ENCODE measurements at regions not wholly inside any gene's neighbourhood (a gene's known extent, or its start where the extent isn't known, plus 50 kb on each side); places are given as distances from the start of the nearest gene placed in this dataset.

DNA sequence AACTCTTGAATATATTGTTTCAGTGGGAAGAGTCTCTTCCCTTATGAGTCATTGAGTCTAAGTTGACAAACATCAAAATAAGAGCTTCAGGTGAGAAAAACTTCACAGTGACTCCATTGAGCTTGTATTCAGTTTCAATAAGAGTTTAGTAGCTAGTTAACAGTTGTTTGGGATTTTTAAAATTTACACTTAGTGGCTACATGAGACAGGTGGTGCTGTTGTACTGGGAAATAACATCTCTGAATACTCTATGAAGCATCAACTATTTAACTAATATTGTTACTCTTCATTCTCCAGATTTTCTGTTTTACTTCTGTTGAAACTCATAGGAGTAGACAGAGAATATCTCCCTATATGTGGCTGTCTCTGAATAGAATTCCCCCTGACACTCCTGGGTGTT lies 1609.1 kb downstream of the C4orf33 start:
- Histone ChIP-seq H3K9me3 (ENCODE audit: control insufficient read depth in 2 of 3, insufficient read depth in 1 of 3, low read length in 3 of 3) (no peaks in the 10 kb centered on the region), H3K9ac (ENCODE audit: low read length in 3 of 3) (no peak overlapping the region), H3K4me3 (ENCODE audit: low read length in 3 of 3) (no peak overlapping the region), H3K27ac (ENCODE audit: low read depth in 2 of 2, low read length in 2 of 2) (no peak overlapping the region), H3K36me3 (ENCODE audit: control insufficient read depth in 2 of 3, insufficient read depth in 3 of 3, low read length in 3 of 3) (no peaks in the 10 kb centered on the region), H3K27me3 (ENCODE audit: control insufficient read depth, insufficient read depth, low read length) (no peaks in the 10 kb centered on the region), H3K4me1 (ENCODE audit: control insufficient read depth in 2 of 3, insufficient read depth in 2 of 3, low read depth in 1 of 3, low read length in 3 of 3) (no peaks in the 10 kb centered on the region)
- intact Hi-C loops (cut with DNase I), result no loop called here
- DNase-seq (peak in 2 of 5 donors; percentile 1 to 65), FAIRE-seq (no peak)
- TF ChIP-seq, protein P1, sequence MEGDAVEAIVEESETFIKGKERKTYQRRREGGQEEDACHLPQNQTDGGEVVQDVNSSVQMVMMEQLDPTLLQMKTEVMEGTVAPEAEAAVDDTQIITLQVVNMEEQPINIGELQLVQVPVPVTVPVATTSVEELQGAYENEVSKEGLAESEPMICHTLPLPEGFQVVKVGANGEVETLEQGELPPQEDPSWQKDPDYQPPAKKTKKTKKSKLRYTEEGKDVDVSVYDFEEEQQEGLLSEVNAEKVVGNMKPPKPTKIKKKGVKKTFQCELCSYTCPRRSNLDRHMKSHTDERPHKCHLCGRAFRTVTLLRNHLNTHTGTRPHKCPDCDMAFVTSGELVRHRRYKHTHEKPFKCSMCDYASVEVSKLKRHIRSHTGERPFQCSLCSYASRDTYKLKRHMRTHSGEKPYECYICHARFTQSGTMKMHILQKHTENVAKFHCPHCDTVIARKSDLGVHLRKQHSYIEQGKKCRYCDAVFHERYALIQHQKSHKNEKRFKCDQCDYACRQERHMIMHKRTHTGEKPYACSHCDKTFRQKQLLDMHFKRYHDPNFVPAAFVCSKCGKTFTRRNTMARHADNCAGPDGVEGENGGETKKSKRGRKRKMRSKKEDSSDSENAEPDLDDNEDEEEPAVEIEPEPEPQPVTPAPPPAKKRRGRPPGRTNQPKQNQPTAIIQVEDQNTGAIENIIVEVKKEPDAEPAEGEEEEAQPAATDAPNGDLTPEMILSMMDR (IDR thresholded peaks at IDR 0.05; ENCODE audit: borderline replicate concordance, extremely low read depth, insufficient read depth), result no peak

DNA sequence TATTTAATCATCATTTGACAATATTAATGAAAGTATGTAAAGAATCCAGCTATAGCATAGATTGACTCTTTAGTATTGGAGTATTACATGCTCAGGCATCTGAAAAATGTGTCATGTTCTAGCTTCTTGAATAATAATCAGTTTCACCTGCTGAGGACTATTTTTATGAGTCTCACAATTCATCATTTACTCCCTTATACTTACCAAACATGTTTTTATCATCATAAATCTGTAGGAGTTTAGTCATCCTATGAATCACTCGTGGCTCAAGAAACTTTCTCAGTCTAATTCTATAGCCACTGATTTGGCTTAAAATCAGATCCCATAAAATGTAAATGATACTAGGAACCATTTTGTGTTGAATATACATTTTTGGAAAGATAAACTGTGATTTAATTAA lies 1616.1 kb downstream of the C4orf33 start:
- TF ChIP-seq, protein P1 (IDR thresholded peaks at IDR 0.05; ENCODE audit: borderline replicate concordance, extremely low read depth, insufficient read depth), result no peak
- intact Hi-C loops (cut with DNase I), result no loop called here
- H3K27ac ChIP-seq (ENCODE audit: low read depth in 2 of 2, low read length in 2 of 2), result no peak overlapping the region
- FAIRE-seq (no peak), DNase-seq (no peak)
- no peaks in the 10 kb centered on the region for H3K27me3 ChIP-seq (ENCODE audit: control insufficient read depth, insufficient read depth, low read length)
- H3K9me3 ChIP-seq (ENCODE audit: control insufficient read depth in 2 of 3, insufficient read depth in 1 of 3, low read length in 3 of 3), result no peaks in the 10 kb centered on the region
- no peaks in the 10 kb centered on the region for H3K4me1 ChIP-seq (ENCODE audit: control insufficient read depth in 2 of 3, insufficient read depth in 2 of 3, low read depth in 1 of 3, low read length in 3 of 3)
- no peak overlapping the region for H3K9ac ChIP-seq (ENCODE audit: low read length in 3 of 3)
- H3K36me3 ChIP-seq (ENCODE audit: control insufficient read depth in 2 of 3, insufficient read depth in 3 of 3, low read length in 3 of 3), result no peaks in the 10 kb centered on the region
- no peak overlapping the region for H3K4me3 ChIP-seq (ENCODE audit: low read length in 3 of 3)

- Histone ChIP-seq H3K27ac (ENCODE audit: low read depth in 2 of 2, low read length in 2 of 2) (no peak overlapping the region), H3K9me3 (ENCODE audit: control insufficient read depth in 2 of 3, insufficient read depth in 1 of 3, low read length in 3 of 3) (no peaks in the 10 kb centered on the region), H3K27me3 (ENCODE audit: control insufficient read depth, insufficient read depth, low read length) (no peaks in the 10 kb centered on the region), H3K9ac (ENCODE audit: low read length in 3 of 3) (no peak overlapping the region), H3K36me3 (ENCODE audit: control insufficient read depth in 2 of 3, insufficient read depth in 3 of 3, low read length in 3 of 3) (no peaks in the 10 kb centered on the region), H3K4me3 (ENCODE audit: low read length in 3 of 3) (no peak overlapping the region), H3K4me1 (ENCODE audit: control insufficient read depth in 2 of 3, insufficient read depth in 2 of 3, low read depth in 1 of 3, low read length in 3 of 3) (no peaks in the 10 kb centered on the region)
- intact Hi-C loops (cut with DNase I), result no loop called here
- TF ChIP-seq, protein P1 (IDR thresholded peaks at IDR 0.05; ENCODE audit: borderline replicate concordance, extremely low read depth, insufficient read depth), result no peak
- no peak for DNase-seq
- FAIRE-seq, result no peak
These were observed 1618.1 kb downstream of the C4orf33 start for GRCh38 chr4:130714006-130714405.

DNA sequence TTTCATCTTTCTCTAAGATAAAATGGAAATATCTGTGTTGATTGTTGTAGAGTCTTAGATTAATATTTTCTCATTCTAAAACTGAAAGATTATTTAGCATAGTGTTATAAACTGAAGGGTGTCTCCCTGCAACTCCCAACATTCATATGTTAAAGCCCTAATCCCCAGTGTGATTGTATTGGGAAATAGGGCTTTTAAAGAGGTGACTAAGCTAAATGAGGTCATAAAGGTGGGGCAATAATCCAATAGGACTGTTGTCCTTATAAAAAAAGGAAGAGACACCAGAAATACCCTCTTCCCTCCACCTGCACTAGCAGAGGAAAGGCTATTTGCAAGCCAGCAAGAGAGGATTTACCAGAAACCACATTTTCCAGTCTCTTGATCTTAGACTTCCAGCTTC lies 1626.4 kb downstream of the C4orf33 start:
- H3K9ac ChIP-seq (ENCODE audit: low read length in 3 of 3), result no peak overlapping the region
- no peaks in the 10 kb centered on the region for H3K36me3 ChIP-seq (ENCODE audit: control insufficient read depth in 2 of 3, insufficient read depth in 3 of 3, low read length in 3 of 3)
- DNase-seq, result no peak
- FAIRE-seq, result no peak
- intact Hi-C loops (cut with DNase I), result no loop called here
- H3K4me1 ChIP-seq (ENCODE audit: control insufficient read depth in 2 of 3, insufficient read depth in 2 of 3, low read depth in 1 of 3, low read length in 3 of 3), result no peaks in the 10 kb centered on the region
- H3K27me3 ChIP-seq (ENCODE audit: control insufficient read depth, insufficient read depth, low read length), result no peaks in the 10 kb centered on the region
- no peak overlapping the region for H3K27ac ChIP-seq (ENCODE audit: low read depth in 2 of 2, low read length in 2 of 2)
- H3K4me3 ChIP-seq (ENCODE audit: low read length in 3 of 3), result no peak overlapping the region
- TF ChIP-seq, protein P1 (IDR thresholded peaks at IDR 0.05; ENCODE audit: borderline replicate concordance, extremely low read depth, insufficient read depth), result no peak
- H3K9me3 ChIP-seq (ENCODE audit: control insufficient read depth in 2 of 3, insufficient read depth in 1 of 3, low read length in 3 of 3), result no peaks in the 10 kb centered on the region

Data from kidney (tissue), 13 donors.